ENCODE measurements at regions not wholly inside any gene's neighbourhood (a gene's known extent, or its start where the extent isn't known, plus 50 kb on each side); places are given as distances from the start of the nearest gene placed in this dataset.

DNA sequence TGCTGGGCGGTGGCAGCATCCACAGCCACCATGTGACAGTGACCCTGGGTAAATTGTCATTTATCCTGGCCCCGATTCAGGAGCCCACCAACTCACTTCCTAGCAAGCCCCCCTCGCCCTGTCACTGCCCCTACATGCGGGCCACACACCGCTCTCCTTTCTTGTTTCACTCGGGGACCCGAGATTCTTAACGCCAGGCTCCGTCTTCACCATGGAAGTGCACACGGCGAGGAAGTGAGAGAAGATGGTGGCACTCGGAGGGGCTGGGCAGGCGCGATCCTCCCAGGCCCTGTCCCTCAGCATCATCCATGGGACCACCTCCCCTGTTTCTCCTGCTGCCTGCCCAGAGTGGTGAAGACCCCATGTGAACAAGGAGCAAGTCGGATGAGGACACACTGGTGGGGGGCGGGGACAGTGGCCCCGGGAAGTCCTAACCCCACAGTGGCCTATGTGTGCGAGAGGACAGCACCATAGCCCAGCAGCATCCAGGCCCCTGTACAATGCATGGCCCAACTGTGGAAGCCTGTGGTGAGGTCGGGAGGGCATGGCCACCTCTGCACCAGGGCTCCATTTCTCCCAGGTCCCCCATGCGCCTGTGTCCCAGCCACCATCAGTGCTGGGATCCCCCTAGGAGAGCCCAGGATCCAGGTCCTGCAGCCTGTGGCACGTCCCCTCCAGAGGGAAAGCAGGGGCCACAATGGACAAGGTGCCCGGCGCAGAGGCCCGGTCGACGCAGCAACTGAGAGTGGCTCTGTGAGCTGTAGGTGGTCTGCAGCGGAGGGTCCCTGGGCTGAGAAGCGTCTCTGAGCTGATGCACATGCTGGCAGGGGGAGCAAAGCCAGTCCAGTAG, 262.8 kb downstream of the BRD1 start:
- peak; percentile 4 for DNase-seq

DNA sequence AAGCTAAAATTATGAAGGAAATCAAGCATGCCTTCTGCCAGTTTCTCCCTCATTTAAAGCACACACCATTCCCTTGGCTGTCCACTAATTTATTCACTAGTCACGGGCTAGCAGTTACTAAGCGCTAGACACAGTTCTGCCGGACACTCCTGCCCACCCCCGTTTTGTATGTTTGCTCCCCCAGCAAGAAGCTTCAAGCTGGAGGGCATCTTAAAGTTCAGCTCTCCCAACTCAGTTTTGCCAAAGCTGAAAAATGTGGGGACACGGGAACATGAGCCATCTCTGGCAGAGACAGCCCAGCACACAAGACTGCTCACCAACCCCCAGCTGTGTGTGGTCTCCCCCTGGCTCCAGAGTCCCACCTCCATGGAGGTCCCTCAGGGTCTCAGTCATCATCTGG, 263.6 kb downstream of the BRD1 start:
- DNase-seq, result no peak

DNA sequence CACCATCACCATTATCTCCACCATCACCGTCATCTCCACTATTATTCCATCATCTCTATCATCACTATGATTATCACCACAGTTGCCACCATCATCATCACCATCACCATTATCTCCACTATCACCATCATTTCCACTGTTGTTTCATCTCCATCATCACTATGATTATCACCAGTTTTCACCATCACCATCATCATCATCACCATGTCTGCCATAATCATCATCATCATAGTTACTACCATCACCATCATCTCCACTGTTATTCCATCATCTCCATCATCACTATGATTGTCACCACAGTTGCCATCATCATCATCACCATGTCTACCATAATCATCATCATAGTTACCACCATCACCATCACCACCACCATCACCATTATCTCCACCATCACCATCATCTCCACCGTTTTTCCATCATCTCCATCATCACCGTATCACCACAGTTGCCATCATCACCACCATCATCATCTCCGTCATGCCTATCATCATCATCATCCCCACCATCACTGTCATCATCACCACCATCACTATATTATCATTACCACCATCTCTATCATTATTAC, 264.9 kb downstream of the BRD1 start:
- no peak for DNase-seq

DNA sequence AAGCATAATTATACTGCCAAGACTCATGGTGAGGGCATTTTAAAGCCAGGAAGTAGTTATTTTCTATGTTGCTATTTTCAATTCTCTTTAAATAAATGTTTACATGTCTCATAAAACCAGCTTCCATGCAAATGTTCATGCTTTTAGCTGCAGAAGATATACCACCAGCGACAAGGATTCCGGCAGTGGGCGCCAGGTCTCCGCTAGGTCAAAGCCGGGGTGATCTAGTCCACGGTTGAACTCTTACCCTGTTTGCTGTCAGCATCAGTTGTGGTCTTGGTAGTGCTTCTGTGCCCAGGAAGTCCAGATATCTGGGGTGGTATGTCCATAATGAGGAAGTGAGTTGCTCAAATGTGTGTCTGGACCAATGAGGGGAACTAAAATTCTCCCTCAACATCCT, 265.7 kb downstream of the BRD1 start:
- DNase-seq, result no peak

DNA sequence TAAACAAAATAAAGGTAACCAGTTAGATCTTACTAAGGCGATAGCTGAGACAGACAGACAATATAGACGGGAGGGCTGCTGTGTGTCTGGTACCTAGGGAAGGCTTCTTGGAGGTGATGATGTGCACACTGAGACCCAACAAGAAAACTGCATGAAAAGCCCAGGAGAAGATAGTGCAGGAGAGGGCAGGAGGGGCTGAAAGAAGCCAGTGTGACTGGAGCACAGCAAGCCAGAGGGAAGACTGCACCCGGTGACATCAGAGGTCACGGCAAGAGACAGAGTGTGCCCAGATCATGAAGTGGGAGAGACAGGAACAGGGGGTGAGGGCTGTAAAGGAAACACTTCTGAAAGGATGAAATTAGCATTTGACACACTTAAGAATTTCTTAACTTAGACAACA, 266.3 kb downstream of the BRD1 start:
- DNase-seq, result no peak

DNA sequence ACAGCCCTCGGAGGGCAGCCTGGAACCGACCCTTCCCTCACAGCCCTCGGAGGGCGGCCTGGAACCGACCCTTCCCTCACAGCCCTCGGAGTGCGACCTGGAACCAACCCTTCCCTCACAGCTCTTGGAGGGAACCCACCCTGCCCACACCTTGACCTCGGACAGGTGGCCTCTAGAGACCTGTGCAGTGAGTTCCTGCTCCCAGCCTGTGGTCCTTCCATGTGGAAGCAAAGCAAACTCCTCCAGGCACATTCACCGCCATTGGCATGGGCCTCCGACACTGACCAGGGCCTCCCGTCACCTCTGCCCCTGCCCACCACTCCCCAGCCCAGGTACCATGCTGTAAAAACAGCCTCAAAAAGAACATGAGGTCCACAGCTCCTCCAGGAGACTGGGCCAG, 272.1 kb downstream of the BRD1 start:
- no peak for DNase-seq

DNA sequence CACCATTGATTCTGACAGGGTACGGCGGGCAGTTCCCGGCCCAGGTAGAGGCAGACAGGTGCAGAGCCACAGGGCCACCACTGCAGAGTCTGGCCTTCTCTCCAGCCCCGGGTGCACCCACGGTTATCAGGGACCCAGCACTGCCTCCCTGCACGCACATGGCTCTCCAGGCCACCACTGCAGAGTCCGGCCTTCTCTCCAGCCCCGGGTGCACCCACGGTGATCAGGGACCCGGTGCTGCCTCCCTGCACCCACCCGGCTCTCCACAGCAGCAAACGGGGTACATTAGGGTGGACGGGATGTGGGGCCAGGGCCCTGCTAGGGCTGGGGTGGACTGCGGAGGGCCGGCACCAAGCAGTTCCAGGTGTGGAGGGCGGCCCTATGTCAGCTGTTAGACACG, 272.9 kb downstream of the BRD1 start:
- no peak for DNase-seq

DNA sequence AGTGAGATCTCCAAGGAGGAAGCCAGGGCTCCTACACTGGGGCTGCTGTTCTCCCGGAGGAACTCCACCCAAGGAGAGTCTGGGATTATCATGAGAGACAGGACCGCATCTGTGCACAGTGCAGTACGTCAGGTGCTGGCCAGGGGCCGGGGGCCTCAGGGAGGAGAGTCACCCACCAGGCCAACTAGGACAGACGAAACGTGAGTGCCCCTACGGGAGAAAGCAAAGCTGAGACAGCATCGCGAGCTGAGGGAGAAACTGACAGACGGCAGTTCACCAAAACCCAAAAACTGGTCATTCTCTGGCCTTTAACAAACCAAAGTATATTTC, 273.4 kb downstream of the BRD1 start:
- DNase-seq, result no peak

DNA sequence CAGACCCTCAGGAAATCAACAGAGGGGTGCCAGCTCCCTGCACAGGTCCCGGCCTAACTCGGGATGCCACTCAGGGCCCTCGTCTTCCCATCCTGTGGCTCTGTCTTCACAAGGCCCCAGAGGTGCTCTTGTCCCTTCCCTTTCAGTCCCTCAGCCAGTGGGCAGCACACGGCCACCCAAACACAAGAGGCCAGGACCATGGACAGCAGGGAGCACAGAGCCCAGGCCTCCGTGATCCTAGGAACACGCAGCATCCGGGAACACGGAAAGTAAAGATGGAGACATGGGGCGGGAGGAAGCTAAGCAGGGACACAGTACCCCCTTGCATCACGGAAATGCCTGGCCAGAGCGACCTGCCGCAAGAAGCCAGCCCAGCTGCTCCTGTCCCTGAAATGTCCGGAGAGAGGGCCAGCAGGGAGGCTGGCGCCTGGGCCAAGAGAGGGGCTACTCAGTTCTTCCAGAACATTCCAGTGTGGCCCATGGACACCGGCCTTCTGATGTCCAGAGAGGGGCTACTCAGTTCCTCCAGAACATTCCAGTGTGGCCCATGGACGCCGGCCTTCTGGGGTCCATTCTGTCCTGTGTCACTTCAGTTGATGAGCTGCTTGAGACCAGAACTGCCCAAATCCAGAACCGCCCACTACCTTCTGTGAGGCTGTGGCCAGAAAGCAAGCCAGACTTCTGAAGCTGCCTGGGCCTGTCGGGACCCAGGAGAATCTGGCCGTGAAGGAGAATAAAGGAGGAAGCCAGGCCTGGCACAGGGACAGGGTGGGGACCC, 274.0 kb downstream of the BRD1 start:
- no peak for DNase-seq

DNA sequence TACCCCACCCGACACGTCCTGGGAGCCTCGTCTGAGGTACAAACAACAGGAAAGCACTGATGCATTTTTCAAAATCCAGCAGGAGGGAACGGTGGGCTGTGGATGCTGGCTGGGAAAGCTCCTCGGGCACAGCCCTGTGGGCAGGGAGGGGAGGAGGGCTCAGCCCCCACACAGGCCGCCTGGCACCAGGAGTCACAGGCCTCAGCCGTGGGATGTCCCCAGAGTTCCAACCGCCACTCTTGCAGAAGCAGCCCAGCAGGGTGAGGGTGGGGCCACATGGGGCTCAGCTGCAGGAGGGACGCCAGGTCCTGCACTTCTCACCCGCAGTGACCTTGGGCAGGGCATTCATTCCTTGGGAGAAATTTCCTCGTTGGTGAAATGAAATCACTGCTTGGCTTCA, 274.6 kb downstream of the BRD1 start:
- no peak for DNase-seq

DNA sequence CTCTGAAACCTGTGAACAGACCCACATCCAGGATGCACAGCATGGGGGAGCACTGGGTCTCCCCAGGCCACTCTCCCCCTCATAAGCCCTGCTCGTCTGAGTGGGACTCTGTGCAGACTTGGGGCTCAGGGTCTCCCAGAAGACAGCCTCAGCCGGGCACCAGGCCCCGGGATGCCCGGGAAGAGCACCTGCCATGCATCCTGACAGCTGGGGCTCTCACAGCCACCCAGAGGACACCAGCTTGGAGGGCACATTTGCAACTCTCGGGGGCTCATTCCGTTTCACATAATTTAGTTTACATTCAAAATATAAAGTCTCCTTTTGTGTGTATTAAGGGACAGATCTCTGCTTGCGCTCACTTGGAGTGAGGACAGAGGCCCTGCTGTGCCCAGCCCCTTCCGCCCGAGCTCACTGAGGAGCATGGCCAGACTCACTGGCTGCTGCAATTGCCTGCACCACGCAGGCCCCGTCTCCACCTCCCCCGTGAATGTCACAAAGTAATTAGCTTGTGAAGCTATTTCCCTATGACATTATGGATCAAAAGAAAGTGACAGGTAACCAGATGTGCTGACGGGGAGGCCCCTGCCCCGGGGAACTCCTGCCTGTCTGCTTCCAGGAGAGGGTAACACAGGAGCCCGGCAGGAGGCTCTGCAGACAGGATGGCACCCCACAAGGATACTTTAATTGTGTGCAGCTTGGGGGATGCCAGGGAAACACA, 275.6 kb downstream of the BRD1 start:
- DNase-seq, result no peak

DNA sequence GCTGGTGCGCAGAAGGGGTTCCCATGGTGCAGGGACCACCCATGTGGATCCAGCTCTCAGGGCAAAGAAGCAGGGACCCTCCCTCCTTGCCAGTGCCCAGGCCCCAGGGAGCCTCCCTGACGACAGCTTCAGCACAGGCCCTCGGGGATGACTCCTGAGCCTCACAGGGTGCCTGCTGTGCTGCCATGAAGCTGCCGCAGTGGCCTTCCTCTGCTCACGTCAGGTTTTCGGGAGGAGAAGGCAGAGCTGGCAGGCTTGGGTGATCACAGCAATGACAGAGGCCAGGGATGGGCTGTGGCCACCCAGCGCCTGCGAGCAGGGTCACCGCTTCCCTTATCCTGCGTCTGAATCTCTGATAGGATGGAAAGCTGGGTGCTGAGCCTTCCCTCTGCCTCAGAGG, 276.2 kb downstream of the BRD1 start:
- no peak for DNase-seq

DNA sequence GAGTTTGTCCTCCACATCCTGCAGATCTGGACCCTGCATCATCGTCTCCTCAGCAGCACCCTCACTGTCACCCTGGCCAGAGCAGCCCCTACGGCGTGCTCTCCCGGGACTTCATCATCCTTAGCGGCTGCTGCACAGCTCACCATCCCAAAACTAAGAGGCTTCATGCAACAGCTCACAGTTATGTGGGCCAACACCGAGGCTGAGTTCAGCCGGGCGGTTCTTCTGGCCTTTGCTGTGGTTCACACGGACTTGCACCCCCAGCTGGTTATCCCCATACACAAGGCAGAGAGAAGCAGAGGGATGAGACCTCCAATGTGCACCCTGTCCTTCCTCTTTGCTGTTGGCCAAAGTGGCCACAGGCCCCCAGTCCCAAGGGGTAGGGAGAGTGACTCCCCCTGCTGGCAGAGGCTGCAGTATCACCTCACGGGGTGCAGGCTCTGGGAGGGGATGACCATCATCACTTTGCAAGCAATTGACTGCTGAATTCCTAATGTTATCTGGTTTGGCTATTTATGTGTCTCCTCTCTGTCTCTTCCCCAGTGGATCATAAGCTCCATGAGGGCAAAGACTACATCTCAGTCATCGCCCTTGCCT, 276.8 kb downstream of the BRD1 start:
- DNase-seq, result no peak

DNA sequence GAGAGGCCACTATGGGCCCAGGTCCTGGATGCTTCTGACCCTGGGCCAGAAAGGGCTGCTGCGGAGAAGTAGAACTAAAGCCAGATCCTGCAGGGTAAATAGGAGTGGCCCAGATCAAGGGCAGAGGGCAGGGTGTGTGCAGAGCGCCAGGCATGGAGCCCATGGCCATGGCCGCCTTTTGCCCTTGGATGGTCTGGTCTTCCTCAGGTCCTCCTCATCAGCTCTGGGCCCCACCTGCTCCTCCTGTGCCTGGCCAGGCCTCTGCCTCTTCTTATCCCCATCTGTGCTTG, 277.6 kb downstream of the BRD1 start:
- DNase-seq, result no peak

DNA sequence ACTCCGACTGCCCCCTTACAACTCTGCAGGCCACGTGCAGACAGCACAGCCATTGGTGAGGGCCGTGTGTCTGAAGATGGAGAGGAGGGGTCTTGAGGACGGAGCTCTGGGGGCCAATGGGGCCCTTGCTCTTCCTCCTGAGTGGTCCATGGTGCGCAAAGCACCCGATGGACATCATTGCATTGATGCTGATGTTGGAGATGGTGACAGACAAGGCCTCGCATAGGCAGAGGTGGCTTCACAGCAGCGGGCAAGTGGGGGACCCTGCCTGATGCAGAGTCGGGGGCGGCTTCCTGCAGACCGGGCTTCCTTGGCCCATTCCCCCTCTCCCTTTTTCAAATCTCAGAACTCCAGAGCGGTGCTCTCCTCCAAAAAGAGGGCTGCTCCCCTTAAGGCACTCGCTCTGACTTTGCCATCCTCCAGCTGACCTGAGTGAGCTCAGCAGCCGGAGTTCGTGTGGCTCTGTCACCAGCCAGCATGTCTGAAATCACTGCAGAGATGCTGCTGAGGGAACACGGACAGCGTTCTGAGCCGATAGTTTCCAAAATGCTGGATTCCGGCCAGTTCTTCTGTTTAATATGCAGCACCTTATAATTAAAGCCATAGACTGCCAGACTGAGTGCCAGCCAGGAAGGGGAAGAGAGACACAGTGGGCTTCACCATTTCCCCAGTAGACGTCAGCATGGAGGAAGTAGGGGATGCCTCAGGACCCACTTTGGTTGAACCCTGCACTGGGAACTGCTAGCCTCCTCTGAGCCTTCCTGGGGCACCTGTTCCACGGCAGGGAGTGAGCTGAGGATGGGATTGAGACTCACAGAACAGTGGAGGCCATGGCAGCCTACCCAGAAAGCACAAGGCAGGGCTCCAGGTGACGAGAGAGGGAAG, 278.2 kb downstream of the BRD1 start:
- DNase-seq, result no peak

DNA sequence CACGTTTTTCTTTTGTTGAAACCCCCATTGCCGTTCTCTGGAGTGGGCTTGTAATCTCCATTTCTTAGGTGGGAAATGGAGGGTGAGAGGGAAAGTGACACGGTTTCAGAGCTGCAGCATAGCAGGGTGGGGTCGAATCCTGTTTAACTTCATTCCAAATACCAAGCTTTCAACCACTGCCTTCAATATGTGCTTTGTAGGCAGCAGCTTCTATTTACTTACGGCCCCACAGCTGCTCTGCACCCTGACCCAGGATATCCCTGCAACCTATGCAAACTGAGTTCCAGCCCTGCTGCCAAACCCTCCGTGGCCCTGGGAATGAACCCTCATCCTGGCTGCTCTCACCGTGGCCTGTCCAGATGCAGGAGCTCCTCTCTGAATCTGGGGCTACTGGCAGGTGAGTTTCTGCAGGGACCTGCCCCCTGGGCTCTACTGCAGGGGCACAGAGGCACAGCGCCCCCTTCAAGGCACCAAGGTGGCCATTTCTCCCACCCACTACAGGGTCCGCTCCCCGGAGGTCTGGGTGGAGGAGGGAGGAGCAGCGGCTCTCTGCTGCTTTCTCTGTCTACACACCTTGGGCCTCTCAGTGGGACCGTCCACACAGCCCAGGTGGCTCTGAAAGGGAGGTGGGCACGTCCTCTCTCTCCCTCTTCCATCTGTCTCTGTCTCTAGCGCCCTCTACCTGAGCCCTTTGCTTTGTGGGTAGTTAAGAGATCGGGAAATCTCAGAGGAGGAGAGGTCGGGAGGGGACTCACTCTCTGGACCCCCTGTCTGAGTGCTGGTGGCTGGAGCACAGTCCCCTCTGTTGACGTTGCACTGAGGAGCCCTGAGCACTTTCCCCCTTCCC, 279.1 kb downstream of the BRD1 start:
- no peak for DNase-seq

DNA sequence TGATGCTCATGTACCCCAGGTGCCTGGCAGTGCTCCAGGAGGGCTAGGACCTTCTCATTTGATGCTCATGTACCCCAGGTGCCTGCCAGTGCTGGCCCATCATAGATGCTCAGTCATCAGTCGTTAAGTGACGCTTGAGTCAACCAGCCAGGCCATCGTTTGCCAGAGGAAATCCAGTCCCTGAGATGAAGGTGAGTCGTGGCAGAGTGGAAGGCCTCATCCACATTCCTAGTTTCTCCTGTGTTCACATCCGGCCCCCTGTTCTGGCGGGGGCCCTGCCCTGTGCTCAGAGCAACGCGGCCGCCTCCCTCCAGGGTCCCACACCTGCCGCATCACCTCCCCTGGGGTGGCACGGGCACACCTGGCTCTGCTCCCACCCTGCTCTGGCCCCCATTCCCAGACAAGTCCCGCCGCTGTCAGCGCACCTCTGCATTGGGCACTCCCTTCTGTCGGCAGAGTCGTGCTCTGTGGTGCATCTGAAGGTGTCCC, 279.9 kb downstream of the BRD1 start:
- DNase-seq, result no peak

DNA sequence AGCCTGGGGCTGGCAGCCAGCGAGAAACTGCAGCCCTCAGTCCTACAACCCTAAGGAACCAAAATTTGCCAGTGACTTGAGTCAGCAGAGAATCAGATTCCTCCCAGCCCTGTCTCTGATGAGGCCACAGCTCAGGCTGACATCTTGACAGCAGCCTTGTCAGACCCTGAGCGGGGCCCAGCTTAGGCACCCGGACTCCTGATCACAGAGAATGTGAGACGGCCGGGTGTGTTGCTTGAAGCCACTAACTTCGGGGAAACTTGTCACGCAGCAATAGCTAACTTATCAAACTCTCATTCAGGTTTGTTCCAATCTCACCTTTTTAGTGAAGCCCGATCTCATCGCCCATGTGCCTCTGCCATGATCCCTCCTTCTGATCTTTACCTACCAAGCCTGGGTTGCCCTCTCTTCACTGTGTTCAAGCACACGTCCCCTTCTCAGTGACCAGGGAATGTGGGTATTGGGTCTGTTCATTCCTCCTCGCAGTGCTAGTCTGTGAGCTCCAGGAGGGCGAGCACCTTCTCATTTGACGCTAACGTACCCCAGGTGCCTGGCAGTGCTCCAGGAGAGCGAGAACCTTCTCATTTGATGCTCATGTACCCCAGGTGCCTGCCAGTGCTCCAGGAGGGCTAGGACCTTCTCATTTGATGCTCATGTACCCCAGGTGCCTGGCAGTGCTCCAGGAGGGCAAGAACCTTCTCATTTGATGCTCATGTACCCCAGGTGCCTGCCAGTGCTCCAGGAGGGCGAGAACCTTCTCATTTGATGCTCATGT, 280.7 kb downstream of the BRD1 start:
- DNase-seq, result no peak

DNA sequence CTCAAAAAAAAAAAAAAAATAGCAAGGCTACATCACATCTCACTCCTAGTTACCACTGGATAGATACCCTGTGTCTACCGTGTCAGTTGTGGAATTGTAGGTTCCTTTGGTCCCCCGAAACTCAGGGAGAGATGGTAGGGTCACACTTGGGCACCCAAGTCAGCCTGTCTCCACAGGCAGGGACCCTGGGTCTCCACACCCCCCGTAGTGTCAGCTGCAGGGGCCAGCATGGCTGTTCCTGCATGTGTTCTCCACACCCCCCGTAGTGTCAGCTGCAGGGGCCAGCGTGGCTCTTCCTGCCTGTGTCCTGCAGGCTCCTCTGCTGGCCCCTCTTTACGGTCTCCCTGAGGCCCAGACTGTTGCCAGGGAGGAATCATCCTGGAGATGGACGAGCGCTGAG, 282.1 kb downstream of the BRD1 start:
- DNase-seq, result no peak

DNA sequence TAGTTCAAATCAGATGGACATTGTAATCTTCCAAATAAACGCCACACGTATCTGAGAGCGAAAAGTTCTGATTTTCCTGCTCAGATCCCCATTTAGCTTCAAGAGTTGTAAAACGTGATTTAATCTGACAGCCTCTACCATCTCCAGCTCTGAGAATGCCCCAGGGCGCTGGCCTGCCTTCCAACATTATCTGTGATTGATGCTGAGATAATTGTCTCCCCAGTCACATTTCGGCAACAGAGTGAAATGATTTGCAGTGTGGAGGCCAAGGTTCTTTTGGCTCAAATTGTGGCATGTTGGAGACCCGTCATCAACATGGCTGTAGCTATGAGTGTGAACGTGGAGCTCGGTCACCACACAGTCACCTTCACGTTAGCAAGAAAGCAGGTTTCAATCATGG, 283.4 kb downstream of the BRD1 start:
- no peak for DNase-seq
